ENCODE measurements at regions not wholly inside any gene's neighbourhood (a gene's known extent, or its start where the extent isn't known, plus 50 kb on each side); places are given as distances from the start of the nearest gene placed in this dataset.
"Not testable (repeated sequence)": the region's sequence is repeated elsewhere in the genome, so short reads cannot be mapped to it uniquely, and the experiment has no call there.

DNA sequence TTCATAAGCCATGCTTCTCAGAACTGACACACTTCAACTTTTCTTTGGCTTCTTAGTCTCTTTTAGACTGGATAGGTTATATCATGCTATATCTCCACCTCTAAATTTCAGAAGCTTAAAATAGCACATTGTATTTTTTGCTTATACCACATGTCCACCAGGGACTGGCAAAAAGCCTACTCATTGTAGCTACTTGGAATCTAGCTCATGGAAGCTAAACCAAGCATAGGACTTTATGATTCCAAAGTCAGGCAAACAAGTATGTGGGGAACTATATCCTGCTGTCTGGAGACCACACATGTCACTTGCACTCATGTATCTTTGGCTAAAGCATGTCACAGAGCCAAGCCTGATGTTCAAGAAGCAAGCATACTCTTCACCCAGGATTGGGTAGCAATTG lies 245.0 kb upstream of the RASGRP1 start:
- in situ Hi-C loops (cut with HindIII; ENCODE audit: low sequenced_read_pairs) = no loop called here
- peak; percentile 49 for DNase-seq (ENCODE audit: low read depth, low spot score)
- H3K4me3 ChIP-seq (ENCODE audit: low read depth, low read length) = no peak overlapping the region
- TF ChIP-seq, protein P1, sequence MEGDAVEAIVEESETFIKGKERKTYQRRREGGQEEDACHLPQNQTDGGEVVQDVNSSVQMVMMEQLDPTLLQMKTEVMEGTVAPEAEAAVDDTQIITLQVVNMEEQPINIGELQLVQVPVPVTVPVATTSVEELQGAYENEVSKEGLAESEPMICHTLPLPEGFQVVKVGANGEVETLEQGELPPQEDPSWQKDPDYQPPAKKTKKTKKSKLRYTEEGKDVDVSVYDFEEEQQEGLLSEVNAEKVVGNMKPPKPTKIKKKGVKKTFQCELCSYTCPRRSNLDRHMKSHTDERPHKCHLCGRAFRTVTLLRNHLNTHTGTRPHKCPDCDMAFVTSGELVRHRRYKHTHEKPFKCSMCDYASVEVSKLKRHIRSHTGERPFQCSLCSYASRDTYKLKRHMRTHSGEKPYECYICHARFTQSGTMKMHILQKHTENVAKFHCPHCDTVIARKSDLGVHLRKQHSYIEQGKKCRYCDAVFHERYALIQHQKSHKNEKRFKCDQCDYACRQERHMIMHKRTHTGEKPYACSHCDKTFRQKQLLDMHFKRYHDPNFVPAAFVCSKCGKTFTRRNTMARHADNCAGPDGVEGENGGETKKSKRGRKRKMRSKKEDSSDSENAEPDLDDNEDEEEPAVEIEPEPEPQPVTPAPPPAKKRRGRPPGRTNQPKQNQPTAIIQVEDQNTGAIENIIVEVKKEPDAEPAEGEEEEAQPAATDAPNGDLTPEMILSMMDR (IDR thresholded peaks at IDR 0.05; ENCODE audit: low read depth, low read length) = no peak

DNA sequence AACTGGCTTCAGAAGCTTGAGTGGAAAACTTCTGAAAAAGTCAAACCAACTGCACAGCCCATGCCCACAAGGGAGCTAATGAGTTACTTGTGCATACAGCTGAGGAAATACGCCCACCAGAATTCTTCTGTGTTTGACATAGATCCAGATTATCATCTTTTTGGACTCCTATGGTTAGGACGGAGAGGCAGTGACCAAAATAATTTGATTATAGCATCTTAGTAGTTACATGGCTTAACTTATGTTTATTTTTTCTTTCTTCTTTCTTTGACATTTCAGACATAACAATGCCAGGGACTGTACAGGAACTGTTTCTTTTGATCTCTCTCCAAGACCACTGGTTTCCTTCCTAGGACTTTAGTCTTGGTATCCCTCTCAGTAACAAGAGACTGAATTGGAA lies 246.1 kb upstream of the RASGRP1 start:
- H3K4me3 ChIP-seq (ENCODE audit: low read depth, low read length) = no peak overlapping the region
- peak; percentile 46 for DNase-seq (ENCODE audit: low read depth, low spot score)
- in situ Hi-C loops (cut with HindIII; ENCODE audit: low sequenced_read_pairs) = no loop called here
- TF ChIP-seq, protein P1 (IDR thresholded peaks at IDR 0.05; ENCODE audit: low read depth, low read length) = no peak

DNA sequence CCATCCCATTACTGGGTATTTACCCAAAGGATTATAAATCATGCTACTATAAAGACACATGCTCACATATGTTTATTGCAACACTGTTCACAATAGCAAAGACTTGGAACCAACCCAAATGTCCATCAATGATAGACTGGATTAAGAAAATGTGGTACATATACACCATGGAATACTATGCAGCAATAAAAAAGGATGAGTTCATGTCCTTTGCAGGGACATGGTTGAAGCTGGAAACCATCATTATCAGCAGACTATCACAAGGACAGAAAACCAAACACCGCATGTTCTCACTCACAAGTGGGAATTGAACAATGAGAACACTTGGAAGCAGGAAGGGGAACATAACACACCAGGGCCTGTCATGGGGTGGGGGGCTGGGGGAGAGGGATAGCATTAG lies 249.6 kb upstream of the RASGRP1 start:
- DNase-seq (ENCODE audit: low read depth, low spot score); in situ Hi-C loops (cut with HindIII; ENCODE audit: low sequenced_read_pairs); H3K4me3 ChIP-seq (ENCODE audit: low read depth, low read length): not testable (repeated sequence)

DNA sequence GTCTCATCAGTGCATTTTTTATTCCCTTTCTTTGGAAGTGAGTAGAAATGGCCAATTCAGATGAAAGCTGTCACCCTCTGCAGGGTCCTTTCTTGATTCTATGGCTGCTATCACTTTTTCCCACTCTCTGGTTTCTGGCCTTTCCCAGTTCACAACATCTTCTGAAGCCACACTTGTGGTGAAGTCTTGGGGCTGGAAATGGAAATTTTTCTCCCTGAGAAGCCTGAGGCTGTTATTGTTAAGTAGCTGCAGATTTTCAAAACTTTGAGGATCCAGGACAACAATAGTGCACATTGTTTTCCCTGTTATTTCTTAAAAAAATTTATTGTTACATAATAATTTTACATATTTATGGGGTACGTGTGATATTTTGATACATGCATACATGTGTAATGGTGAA lies 250.3 kb upstream of the RASGRP1 start:
- in situ Hi-C loops (cut with HindIII; ENCODE audit: low sequenced_read_pairs) = no loop called here
- no peak for DNase-seq (ENCODE audit: low read depth, low spot score)
- no peak overlapping the region for H3K4me3 ChIP-seq (ENCODE audit: low read depth, low read length)
- TF ChIP-seq, protein P1 (IDR thresholded peaks at IDR 0.05; ENCODE audit: low read depth, low read length) = no peak

DNA sequence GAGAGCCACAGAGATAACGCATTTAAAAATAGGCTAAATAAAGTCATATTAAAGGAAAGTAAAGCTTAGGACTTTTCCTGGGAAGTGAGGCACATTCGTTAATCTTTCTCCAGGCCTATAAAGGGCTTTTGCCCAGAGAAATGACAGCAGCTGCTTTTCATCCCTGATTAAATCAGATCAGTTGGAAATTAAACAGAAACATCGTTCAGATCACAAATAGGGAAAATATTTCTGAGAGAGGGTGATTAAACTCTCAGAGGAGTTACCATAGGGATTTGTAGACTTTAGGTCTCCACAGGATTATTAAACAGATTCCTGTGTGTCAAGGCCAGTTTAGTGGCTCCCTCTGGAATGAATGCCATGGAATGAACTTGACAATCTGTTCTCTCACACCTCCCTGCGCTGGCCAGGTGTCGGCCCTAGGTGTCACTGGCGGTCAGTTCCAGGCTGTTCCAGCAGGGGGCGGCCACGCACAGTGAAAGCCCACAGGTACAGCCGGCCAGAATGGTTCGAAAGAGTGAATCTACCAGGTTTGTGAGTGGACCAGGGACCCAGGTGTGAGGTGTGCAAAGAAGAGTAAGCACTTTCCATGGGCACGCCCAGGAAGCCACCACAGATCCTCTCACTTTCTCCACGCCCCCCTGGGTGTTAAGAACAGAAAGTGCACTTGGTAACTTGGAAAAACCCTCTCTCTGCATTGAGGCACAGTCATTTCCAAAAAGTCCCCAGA lies 253.0 kb upstream of the RASGRP1 start:
- TF ChIP-seq, protein P1 (IDR thresholded peaks at IDR 0.05; ENCODE audit: low read depth, low read length) = peak; percentile 100

DNA sequence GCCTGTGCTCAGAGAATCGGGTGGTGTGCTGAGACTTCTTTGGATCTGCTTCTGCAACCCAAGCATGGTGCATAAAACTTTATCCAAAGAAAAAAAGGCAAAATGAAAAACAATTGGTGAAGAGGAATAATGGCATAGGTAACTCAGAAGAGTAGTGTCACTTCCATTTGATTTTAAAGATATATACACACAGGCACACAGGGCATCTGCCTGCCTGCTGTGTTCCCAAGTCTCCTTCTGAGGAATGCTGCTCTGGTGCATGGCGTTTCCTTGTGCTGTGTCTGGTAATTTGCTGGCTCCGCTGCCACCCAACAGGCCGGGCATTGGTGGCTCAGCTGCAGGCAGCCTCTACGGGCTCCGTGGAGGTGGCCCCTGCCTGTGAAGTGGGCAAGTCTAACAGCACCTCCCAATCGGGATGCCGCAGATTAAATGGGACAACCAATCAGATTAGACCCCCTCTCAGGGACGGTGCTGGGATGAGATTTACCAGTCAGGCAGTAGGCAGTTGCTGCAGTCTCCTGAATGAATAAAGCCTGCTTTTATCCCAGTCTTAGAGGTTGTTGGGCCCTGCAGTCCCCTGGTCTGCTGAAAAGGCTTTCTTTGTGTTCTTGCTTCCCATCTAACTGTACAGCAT lies 253.7 kb upstream of the RASGRP1 start:
- TF ChIP-seq, protein P1 (IDR thresholded peaks at IDR 0.05; ENCODE audit: low read depth, low read length) = no peak
- H3K4me3 ChIP-seq (ENCODE audit: low read depth, low read length) = no peak overlapping the region
- no peak for DNase-seq (ENCODE audit: low read depth, low spot score)
- in situ Hi-C loops (cut with HindIII; ENCODE audit: low sequenced_read_pairs) = no loop called here

More for the DNA sequence above, 253.0 kb upstream of the RASGRP1 start:
- in situ Hi-C loops (cut with HindIII; ENCODE audit: low sequenced_read_pairs) = no loop called here
- DNase-seq (ENCODE audit: low read depth, low spot score) = peak; percentile 59
- H3K4me3 ChIP-seq (ENCODE audit: low read depth, low read length) = no peak overlapping the region

DNA sequence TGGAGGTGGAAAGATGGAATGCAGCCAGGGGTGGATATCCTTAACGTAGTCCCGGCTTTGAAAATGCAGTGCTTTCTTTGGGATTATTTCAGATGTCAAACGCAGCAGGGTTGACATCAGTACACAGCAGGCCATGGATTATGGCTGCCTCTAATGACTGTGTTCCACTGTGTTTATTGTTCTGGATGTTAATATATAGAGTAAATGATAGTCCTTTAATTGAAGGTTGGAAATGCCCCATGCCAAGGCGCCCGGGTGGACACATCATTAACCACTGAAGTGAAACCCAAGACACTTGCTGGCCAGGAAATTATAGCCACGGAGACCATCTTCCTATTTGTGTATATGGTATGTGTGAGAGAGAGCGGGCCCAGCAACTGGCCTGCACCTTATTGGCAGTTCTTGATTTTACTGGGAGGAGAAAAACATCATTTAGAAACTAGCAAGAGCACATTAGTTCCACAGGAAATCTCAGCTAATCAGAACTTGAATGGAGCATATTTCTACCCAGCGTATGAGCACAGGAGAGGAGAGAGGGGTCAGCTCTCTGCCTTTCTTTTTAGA lies 254.9 kb upstream of the RASGRP1 start:
- in situ Hi-C loops (cut with HindIII; ENCODE audit: low sequenced_read_pairs) = no loop called here
- DNase-seq (ENCODE audit: low read depth, low spot score) = peak; percentile 30
- no peak overlapping the region for H3K4me3 ChIP-seq (ENCODE audit: low read depth, low read length)
- TF ChIP-seq, protein P1 (IDR thresholded peaks at IDR 0.05; ENCODE audit: low read depth, low read length) = no peak

Data from astrocyte of the spinal cord (primary cell).